Prostate gland (tissue), 2 donors: ENCODE measurements at regions not wholly inside any gene's neighbourhood (a gene's known extent, or its start where the extent isn't known, plus 50 kb on each side); places are given as distances from the start of the nearest gene placed in this dataset.

Experiments used
- CTCF ChIP-seq, 4 experiments: fragments of 200-600 bp in 2 of 4; fragments of 450-650 bp in 2 of 4; sonication (generic) in 2 of 4; IDR thresholded peaks; 1 replicate in 3 of 4; 2 replicates in 1 of 4; pipeline ENCODE4 v1.5.1; 2016 to 2019; ENCODE audit warnings: antibody characterized with exemption in 4 of 4, mild to moderate bottlenecking in 2 of 4, moderate library complexity in 2 of 4
- POLR2A ChIP-seq: fragments of 450-650 bp; IDR thresholded peaks from one replicate; pipeline ENCODE4 v1.6.1; 2016; ENCODE audit warnings: antibody characterized with exemption, mild to moderate bottlenecking

GRCh38 chr9:95643619-95644018 lies 126.8 kb upstream of the PTCH1 start:
- TF ChIP-seq CTCF (IDR thresholded peaks at IDR 0.05) (no peak), POLR2A (no peak)
